Endothelial cell of umbilical vein (primary cell): ENCODE measurements at regions not wholly inside any gene's neighbourhood (a gene's known extent, or its start where the extent isn't known, plus 50 kb on each side); places are given as distances from the start of the nearest gene placed in this dataset.

Experiments
- EZH2 ChIP-seq: IDR thresholded peaks from 2 replicates; pipeline ENCODE4 v1.6.1; 2012; ENCODE audit warnings: borderline replicate concordance, low read depth, mild to moderate bottlenecking, moderate library complexity, low read length, inconsistent platforms; ENCODE audit not compliant: severe bottlenecking
- GATA2 ChIP-seq: IDR thresholded peaks from 2 replicates; pipeline ENCODE4 v1.7.0; 2011; ENCODE audit warnings: low read depth, mild to moderate bottlenecking, moderate library complexity, mixed read lengths, low read length; ENCODE audit not compliant: insufficient read length, insufficient read depth
- POLR2A ChIP-seq: IDR thresholded peaks from 2 replicates; pipeline ENCODE4 v1.6.1; 2012; ENCODE audit warnings: low read depth, mild to moderate bottlenecking, control low read depth, low read length
- POLR2AphosphoS5 ChIP-seq: IDR thresholded peaks from 2 replicates; pipeline ENCODE4 v1.6.1; 2012; ENCODE audit warnings: low read depth, mild to moderate bottlenecking, control low read depth, low read length, moderate library complexity; ENCODE audit not compliant: insufficient read depth
- TF ChIP-seq, protein P1 (sequence below), 2 donors: IDR thresholded peaks; 1 replicate in 1 of 2; 2 replicates in 1 of 2; pipeline ENCODE4 v1.5.1; 2011; ENCODE audit warnings: low read length in 2 of 2, mild to moderate bottlenecking in 2 of 2, moderate library complexity in 2 of 2, control low read depth in 1 of 2, inconsistent platforms in 1 of 2, low read depth in 1 of 2; ENCODE audit not compliant: insufficient read depth in 1 of 2; ENCODE audit errors: extremely low read depth in 1 of 2
- TF ChIP-seq, protein P2 (sequence below): IDR thresholded peaks from 2 replicates; pipeline ENCODE4 v1.6.1; 2011; ENCODE audit not compliant: insufficient read depth, insufficient read length

DNA sequence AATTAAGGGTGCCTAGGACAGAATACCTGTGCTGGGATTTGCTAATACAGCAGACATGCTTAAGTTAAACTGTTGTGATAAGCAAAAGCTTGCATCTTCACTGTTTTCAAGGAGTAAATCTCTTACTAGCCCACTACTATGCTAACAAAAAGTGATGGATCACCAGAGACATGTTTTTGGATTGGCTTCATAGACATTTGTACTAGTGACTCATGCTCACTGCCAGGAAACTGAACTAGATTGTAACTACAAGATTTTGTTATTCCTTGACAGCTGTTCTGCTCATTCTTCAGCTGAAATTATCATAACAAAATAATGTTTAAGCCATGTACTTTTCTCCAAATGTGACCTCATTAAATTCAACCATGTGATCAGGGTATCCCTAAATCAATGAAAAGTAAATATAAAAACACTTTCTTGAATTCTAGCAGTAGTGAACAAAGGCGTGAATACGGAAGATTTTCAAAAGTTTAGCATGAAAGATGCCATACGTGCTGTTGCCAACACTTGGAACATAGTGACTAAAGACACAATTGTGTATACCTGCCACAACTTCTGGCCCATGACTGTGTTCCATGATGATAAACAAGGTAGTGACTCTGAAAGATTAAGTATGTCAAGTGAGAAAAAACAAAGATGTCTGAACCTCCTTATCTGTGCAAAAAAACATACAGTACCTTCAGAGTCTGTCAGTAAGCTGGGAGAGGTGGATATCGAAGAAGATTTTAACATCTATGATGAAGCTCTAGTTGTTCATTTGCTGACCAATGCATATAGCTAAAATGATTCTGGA is 154.0 kb downstream of the BTC start:
- TF ChIP-seq, protein P1, sequence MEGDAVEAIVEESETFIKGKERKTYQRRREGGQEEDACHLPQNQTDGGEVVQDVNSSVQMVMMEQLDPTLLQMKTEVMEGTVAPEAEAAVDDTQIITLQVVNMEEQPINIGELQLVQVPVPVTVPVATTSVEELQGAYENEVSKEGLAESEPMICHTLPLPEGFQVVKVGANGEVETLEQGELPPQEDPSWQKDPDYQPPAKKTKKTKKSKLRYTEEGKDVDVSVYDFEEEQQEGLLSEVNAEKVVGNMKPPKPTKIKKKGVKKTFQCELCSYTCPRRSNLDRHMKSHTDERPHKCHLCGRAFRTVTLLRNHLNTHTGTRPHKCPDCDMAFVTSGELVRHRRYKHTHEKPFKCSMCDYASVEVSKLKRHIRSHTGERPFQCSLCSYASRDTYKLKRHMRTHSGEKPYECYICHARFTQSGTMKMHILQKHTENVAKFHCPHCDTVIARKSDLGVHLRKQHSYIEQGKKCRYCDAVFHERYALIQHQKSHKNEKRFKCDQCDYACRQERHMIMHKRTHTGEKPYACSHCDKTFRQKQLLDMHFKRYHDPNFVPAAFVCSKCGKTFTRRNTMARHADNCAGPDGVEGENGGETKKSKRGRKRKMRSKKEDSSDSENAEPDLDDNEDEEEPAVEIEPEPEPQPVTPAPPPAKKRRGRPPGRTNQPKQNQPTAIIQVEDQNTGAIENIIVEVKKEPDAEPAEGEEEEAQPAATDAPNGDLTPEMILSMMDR (IDR thresholded peaks at IDR 0.05; ENCODE audit: extremely low read depth in 1 of 2, insufficient read depth in 1 of 2, low read depth in 1 of 2, low read length in 2 of 2), result no peak
- TF ChIP-seq POLR2A (peak; percentile 18), POLR2AphosphoS5 (peak; percentile 56), EZH2 (no peak), GATA2 (peak; percentile 73)
- TF ChIP-seq, protein P2, sequence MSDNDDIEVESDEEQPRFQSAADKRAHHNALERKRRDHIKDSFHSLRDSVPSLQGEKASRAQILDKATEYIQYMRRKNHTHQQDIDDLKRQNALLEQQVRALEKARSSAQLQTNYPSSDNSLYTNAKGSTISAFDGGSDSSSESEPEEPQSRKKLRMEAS, result no peak
